WI38 (cell line): ENCODE measurements at regions not wholly inside any gene's neighbourhood (a gene's known extent, or its start where the extent isn't known, plus 50 kb on each side); places are given as distances from the start of the nearest gene placed in this dataset.

Experiments used
- H3K4me3 ChIP-seq: 2 replicates; pipeline ENCODE4 v1.5.1; 2011; ENCODE audit warnings: low read depth, mild to moderate bottlenecking, control low read depth, low read length
- TF ChIP-seq, protein P1 (sequence below): IDR thresholded peaks from 2 replicates; pipeline ENCODE4 v1.5.1; 2012; ENCODE audit warnings: low read depth, mild to moderate bottlenecking, control low read depth, low read length

- TF ChIP-seq, protein P1, sequence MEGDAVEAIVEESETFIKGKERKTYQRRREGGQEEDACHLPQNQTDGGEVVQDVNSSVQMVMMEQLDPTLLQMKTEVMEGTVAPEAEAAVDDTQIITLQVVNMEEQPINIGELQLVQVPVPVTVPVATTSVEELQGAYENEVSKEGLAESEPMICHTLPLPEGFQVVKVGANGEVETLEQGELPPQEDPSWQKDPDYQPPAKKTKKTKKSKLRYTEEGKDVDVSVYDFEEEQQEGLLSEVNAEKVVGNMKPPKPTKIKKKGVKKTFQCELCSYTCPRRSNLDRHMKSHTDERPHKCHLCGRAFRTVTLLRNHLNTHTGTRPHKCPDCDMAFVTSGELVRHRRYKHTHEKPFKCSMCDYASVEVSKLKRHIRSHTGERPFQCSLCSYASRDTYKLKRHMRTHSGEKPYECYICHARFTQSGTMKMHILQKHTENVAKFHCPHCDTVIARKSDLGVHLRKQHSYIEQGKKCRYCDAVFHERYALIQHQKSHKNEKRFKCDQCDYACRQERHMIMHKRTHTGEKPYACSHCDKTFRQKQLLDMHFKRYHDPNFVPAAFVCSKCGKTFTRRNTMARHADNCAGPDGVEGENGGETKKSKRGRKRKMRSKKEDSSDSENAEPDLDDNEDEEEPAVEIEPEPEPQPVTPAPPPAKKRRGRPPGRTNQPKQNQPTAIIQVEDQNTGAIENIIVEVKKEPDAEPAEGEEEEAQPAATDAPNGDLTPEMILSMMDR = no peak
- H3K4me3 ChIP-seq = no peak overlapping the region
Observed at GRCh38 chr12:127119600-127120140, 1147.3 kb upstream of the TMEM132C start.

DNA sequence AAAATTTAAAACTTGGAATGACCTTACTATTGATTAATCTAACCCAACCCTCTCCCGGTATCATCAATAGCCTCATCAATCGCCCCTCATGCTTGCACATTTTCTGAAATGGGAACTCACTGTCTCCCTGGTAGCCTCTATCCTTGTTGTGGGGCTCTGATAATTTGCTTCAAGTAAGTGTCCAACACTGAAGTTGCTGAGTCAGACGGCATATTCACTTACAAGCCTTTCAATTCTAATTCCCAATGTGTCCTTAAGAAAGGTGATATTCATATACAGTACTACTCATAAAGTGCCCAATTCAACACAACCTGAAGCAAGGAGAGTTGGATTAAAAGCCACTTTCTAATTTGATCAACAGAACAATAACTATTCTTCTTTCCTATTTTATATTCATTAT, 1146.1 kb upstream of the TMEM132C start:
- no peak overlapping the region for H3K4me3 ChIP-seq
- TF ChIP-seq, protein P1 = no peak

- TF ChIP-seq, protein P1 = no peak
- no peak overlapping the region for H3K4me3 ChIP-seq
Observed at GRCh38 chr12:127121494-127122084, 1145.4 kb upstream of the TMEM132C start.

DNA sequence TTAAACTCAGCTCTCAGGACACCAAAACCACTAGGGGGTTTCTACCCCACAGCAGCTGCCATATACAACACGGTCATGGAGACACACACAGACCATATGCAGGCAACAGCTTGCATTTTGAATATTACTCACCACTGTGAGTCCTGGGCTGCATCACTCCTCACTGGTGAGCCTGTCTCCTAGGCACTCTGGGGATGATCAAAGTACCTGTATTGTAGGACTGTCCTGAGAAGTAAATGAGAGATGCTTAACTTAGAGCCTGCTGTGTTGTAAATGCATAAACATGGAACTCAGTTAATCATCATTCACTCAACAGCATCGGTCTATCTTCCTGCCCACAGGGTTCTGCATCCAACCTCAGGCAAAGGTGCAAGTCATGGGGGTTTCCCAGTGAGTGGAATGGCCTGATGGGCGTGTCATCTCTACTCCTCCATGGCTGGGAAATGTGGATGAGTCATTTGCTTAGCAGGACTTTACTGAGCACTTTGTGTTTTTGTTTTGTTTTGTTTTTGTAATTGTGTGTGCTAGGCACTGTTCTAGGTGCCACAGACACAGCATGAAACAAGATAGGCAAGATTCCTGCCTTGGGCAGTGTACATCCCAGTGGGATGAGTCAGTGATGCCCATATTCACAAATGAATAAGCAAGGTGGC, 1141.2 kb upstream of the TMEM132C start:
- no peak overlapping the region for H3K4me3 ChIP-seq
- TF ChIP-seq, protein P1 = no peak

GRCh38 chr12:127126260-127126628, 1140.7 kb upstream of the TMEM132C start:
- TF ChIP-seq, protein P1 = no peak
- H3K4me3 ChIP-seq = no peak overlapping the region

DNA sequence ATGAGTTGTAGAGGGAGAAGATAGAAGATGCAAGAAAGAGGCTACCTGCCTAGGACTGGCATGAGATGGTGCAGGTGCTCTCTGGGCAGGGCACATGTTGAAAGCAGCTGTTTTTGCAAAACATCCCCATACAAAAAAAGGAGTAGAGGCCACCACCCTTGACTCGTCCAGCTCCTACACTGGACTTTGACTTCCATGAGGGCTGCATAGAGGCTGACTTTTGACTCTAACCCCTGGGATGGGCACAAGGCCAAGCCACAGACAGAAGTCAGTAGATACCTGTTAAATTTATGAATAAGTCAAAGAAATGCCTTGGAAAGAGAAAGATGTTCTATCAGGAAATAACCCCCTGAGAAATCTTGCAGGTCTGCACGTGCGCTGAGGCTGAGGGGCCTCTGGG, 1139.1 kb upstream of the TMEM132C start:
- TF ChIP-seq, protein P1 = no peak
- no peak overlapping the region for H3K4me3 ChIP-seq

DNA sequence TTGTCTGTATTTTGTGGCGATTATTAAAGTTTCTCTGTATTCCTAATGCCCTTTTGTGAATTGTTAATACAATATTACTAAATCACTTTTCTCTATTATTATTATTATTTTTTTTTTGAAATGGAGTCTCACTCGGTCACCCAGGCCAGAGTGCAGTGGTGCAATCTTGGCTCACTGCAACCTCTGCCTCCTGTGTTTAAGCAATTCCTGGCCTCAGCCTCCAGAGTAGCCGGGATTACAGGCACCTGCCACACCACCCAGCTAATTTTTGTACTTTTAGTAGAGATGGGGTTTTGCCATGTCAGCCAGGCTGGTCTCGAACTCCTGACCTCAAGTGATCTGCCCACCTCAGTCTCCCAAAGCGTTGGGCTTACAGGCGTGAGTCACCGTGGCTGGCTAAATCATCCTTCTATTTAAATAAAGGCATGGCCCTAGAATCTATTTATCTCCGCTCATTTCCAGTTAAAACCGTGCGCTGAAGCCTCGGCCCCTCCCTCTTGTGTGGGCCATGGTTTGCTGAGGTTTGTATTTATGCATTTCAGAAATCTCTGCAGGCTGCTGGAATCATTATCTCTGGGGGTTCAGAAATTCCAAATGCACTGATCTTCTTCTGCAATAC, 1136.4 kb upstream of the TMEM132C start:
- H3K4me3 ChIP-seq = no peak overlapping the region
- TF ChIP-seq, protein P1 = no peak
